AG09309 (cell line): ENCODE measurements at regions not wholly inside any gene's neighbourhood (a gene's known extent, or its start where the extent isn't known, plus 50 kb on each side); places are given as distances from the start of the nearest gene placed in this dataset.

Experiments used
- DNase-seq: peaks from one replicate; pipeline ENCODE4 v3.0.0-alpha.2; 2010; ENCODE audit warnings: low read depth
- H3K4me3 ChIP-seq: 2 replicates; pipeline ENCODE4 v1.5.1; 2011; ENCODE audit warnings: mild to moderate bottlenecking, low read depth, low read length, moderate library complexity; ENCODE audit not compliant: control insufficient read depth
- TF ChIP-seq, protein P1 (sequence below): IDR thresholded peaks from 2 replicates; pipeline ENCODE4 v1.5.1; 2011; ENCODE audit warnings: mild to moderate bottlenecking, low read depth, low read length, inconsistent platforms; ENCODE audit not compliant: insufficient read depth, control insufficient read depth; ENCODE audit errors: missing control alignments

DNA sequence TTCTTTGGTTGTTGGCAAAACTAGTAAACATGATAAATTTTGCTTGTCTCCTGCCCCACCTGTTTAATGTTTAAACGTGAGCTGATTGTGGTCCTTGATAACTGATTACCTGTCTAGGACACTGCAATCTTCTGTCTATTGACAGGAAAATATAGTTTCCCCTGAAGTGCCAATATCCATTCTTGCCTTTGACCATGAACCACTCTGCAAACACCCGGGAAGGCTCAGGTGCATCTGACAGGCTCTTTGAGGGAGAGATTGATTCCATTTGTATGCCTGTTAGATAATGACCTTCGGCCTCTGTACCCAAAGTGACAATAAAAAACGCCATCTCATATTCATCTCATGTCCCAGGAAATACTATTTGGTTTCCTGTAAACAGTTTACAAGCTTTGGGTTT is 453.0 kb downstream of the CENPC start:
- no peak overlapping the region for H3K4me3 ChIP-seq
- DNase-seq = no peak
- TF ChIP-seq, protein P1, sequence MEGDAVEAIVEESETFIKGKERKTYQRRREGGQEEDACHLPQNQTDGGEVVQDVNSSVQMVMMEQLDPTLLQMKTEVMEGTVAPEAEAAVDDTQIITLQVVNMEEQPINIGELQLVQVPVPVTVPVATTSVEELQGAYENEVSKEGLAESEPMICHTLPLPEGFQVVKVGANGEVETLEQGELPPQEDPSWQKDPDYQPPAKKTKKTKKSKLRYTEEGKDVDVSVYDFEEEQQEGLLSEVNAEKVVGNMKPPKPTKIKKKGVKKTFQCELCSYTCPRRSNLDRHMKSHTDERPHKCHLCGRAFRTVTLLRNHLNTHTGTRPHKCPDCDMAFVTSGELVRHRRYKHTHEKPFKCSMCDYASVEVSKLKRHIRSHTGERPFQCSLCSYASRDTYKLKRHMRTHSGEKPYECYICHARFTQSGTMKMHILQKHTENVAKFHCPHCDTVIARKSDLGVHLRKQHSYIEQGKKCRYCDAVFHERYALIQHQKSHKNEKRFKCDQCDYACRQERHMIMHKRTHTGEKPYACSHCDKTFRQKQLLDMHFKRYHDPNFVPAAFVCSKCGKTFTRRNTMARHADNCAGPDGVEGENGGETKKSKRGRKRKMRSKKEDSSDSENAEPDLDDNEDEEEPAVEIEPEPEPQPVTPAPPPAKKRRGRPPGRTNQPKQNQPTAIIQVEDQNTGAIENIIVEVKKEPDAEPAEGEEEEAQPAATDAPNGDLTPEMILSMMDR = no peak

DNA sequence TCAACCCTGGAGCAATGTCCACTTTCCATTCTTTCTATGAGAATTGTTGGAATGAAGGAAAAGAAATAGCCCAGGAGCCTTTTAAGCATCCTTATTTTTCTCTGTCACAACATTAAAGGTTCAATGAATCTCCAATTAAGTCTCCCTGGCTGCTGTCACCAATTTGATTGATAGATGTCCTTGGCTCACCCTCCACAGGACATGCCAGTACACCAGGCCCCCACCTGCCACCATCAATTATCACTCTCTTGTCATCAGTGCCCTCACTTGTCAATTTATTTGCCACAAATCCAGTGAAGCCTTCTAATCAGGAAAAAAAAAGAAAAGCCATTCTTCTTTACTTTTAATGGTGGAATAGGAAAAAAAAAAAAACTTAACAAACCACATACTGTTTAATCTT is 453.6 kb downstream of the CENPC start:
- TF ChIP-seq, protein P1 = no peak
- DNase-seq = no peak
- no peak overlapping the region for H3K4me3 ChIP-seq

- no peak overlapping the region for H3K4me3 ChIP-seq
- TF ChIP-seq, protein P1 = no peak
- DNase-seq = no peak
These were observed 457.4 kb downstream of the CENPC start for GRCh38 chr4:67087897-67088296.

- TF ChIP-seq, protein P1 = no peak
- H3K4me3 ChIP-seq = no peak overlapping the region
- DNase-seq = no peak
These were observed 460.5 kb downstream of the CENPC start for GRCh38 chr4:67084783-67085182.

GRCh38 chr4:67083496-67083895 is 461.8 kb downstream of the CENPC start:
- DNase-seq = no peak
- no peak overlapping the region for H3K4me3 ChIP-seq
- TF ChIP-seq, protein P1 = no peak

GRCh38 chr4:67082746-67083145 is 462.6 kb downstream of the CENPC start:
- DNase-seq = no peak
- H3K4me3 ChIP-seq = no peak overlapping the region
- TF ChIP-seq, protein P1 = no peak

DNA sequence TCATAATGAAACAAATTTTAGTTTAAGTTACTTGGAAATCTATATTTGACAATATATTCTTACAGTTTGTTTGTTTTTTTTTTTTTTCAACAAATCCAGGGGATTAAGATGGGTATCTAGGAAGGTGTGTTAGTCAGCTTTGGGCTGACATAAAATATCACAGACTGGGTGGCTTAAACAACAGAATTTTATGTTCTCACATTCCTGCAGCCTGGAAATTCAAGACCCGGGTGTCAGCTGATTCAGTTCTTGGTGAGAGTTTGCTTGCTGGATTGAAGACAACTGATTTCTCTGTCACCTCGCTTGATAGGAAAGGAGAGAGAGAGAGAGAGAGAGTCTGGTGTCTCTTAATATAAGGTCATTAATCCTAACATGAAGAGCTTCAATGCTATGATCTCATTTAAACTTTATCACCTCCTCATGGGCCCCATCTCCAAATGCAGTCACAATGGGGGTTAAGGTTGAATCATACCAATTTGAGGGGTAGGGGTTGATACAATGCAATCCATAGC is 465.2 kb downstream of the CENPC start:
- TF ChIP-seq, protein P1 = no peak
- no peak for DNase-seq
- H3K4me3 ChIP-seq = no peak overlapping the region
